HG02970 (cell line): ENCODE measurements at regions not wholly inside any gene's neighbourhood (a gene's known extent, or its start where the extent isn't known, plus 50 kb on each side); places are given as distances from the start of the nearest gene placed in this dataset.
"Not testable (repeated sequence)": the region's sequence is repeated elsewhere in the genome, so short reads cannot be mapped to it uniquely, and the experiment has no call there.

Source experiments
- ATAC-seq: cut with Tn5 transposase; IDR thresholded peaks from one replicate; pipeline ENCODE4 v1.9.1; 2021; ENCODE audit warnings: mild to moderate bottlenecking, moderate library complexity, moderate number of reproducible peaks; ENCODE audit not compliant: unreplicated experiment, low FRiP score

GRCh38 chr18:55918444-55918843, 330.5 kb upstream of the TCF4 start:
- ATAC-seq: no peak

GRCh38 chr18:55912919-55913318, 324.9 kb upstream of the TCF4 start:
- ATAC-seq: no peak

GRCh38 chr18:55912071-55912470, 324.1 kb upstream of the TCF4 start:
- ATAC-seq: no peak

- ATAC-seq: no peak
Observed at GRCh38 chr18:55910296-55910695, 322.3 kb upstream of the TCF4 start.

- no peak for ATAC-seq
Observed at GRCh38 chr18:55908901-55909366, 320.9 kb upstream of the TCF4 start.

- ATAC-seq: no peak
Observed at GRCh38 chr18:55907453-55908175, 319.6 kb upstream of the TCF4 start.

GRCh38 chr18:55906536-55906935, 318.5 kb upstream of the TCF4 start:
- no peak for ATAC-seq

- no peak for ATAC-seq
Observed at GRCh38 chr18:55903911-55904310, 315.9 kb upstream of the TCF4 start.

- no peak for ATAC-seq
Observed at GRCh38 chr18:55900380-55900779, 312.4 kb upstream of the TCF4 start.

GRCh38 chr18:55897091-55897689, 309.2 kb upstream of the TCF4 start:
- no peak for ATAC-seq

- ATAC-seq: no peak
Observed at GRCh38 chr18:55893948-55894347, 306.0 kb upstream of the TCF4 start.

GRCh38 chr18:55892862-55893813, 305.1 kb upstream of the TCF4 start:
- not testable (repeated sequence) for ATAC-seq

GRCh38 chr18:55886886-55887285, 298.9 kb upstream of the TCF4 start:
- no peak for ATAC-seq

- no peak for ATAC-seq
Observed at GRCh38 chr18:55884498-55884897, 296.5 kb upstream of the TCF4 start.

- ATAC-seq: no peak
Observed at GRCh38 chr18:55880617-55881016, 292.6 kb upstream of the TCF4 start.

- no peak for ATAC-seq
Observed at GRCh38 chr18:55879331-55879730, 291.3 kb upstream of the TCF4 start.

GRCh38 chr18:55878224-55878623, 290.2 kb upstream of the TCF4 start:
- ATAC-seq: no peak

- ATAC-seq: no peak
Observed at GRCh38 chr18:55877321-55877720, 289.3 kb upstream of the TCF4 start.

- no peak for ATAC-seq
Observed at GRCh38 chr18:55876254-55876653, 288.3 kb upstream of the TCF4 start.

- ATAC-seq: no peak
Observed at GRCh38 chr18:55875371-55875901, 287.4 kb upstream of the TCF4 start.
